ENCODE measurements at regions not wholly inside any gene's neighbourhood (a gene's known extent, or its start where the extent isn't known, plus 50 kb on each side); places are given as distances from the start of the nearest gene placed in this dataset.

DNA sequence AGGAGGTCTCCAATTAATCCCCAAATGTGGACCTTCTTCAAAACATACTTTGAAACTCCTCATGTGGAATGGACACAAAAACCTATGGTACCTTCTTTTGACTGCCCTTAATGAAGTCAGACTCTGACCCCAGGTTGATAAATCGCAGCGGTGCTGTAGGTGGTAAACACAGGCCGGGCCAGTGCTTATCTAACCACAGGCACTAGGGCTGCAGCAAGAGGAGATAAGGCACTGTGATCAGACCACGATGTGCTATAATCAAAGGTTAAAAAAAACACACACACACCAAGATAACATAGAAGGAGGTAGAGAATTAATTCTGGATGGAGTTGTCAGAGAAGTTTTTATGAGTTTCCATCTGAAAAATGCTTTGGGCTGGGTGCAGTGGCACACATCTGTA is 52.3 kb upstream of the SIPA1L2 start:
- TF ChIP-seq, protein P1, sequence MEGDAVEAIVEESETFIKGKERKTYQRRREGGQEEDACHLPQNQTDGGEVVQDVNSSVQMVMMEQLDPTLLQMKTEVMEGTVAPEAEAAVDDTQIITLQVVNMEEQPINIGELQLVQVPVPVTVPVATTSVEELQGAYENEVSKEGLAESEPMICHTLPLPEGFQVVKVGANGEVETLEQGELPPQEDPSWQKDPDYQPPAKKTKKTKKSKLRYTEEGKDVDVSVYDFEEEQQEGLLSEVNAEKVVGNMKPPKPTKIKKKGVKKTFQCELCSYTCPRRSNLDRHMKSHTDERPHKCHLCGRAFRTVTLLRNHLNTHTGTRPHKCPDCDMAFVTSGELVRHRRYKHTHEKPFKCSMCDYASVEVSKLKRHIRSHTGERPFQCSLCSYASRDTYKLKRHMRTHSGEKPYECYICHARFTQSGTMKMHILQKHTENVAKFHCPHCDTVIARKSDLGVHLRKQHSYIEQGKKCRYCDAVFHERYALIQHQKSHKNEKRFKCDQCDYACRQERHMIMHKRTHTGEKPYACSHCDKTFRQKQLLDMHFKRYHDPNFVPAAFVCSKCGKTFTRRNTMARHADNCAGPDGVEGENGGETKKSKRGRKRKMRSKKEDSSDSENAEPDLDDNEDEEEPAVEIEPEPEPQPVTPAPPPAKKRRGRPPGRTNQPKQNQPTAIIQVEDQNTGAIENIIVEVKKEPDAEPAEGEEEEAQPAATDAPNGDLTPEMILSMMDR (conservative IDR thresholded peaks at IDR 0.05) = no peak
- TF ChIP-seq ZFX (IDR thresholded peaks at IDR 0.05) = no peak
- H3K27ac ChIP-seq = no peak overlapping the region

DNA sequence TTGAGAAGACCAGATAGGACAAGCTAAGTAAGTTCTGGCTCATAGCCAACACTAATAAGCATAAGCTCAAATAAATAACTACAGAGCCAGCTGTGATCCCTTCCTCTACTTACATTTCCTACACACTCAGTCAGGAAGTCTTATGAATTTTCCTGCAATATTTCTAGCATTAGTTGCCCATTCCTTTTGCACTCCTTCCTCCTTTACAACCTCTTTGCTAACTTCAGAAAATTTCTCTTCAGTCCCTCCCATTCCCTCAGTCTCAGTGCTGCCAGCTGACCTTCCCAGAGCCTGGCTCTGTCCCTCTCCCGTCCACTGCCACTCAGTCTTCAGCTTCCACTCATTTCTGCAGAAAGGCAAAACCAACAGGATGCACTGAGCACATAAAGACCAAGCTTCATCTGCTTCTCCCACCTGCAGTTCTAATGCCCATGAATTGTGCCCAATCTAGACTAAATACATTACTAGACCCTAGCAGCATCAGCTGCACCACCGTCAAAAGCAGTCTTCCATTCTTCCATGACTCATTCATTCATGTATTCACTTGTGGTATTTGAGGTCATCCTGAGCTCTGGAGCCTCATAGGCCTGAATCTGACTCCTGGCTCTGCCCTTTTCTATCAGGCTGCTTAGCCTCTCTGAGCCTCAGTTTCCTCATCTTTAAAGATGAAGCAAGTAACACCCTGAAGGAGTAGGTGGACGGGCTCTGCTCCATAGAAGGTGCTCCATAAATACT is 54.6 kb upstream of the SIPA1L2 start:
- no peak for TF ChIP-seq ZFX (IDR thresholded peaks at IDR 0.05)
- TF ChIP-seq, protein P1 (conservative IDR thresholded peaks at IDR 0.05) = no peak
- no peak overlapping the region for H3K27ac ChIP-seq

DNA sequence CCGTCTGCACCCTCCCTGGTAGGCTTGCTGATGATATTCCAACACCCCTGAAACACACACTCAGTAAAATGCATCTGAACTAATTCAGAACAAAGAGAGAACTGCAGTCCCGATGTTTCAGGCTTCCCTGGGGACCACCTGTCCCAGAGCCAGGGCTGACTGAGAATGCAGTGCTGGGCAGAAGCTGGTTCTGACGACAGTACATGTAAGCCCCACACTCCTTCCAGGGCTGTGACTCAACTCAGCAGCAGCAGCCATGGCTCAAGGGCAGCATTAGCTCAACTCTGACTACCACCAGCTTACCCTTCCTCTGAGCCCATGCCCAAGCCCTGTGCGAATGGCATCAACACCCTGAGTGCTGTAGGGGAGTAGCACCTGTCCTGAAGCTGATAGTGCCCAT is 56.4 kb upstream of the SIPA1L2 start:
- no peak overlapping the region for H3K27ac ChIP-seq
- TF ChIP-seq, protein P1 (conservative IDR thresholded peaks at IDR 0.05) = no peak
- TF ChIP-seq ZFX (IDR thresholded peaks at IDR 0.05) = no peak

DNA sequence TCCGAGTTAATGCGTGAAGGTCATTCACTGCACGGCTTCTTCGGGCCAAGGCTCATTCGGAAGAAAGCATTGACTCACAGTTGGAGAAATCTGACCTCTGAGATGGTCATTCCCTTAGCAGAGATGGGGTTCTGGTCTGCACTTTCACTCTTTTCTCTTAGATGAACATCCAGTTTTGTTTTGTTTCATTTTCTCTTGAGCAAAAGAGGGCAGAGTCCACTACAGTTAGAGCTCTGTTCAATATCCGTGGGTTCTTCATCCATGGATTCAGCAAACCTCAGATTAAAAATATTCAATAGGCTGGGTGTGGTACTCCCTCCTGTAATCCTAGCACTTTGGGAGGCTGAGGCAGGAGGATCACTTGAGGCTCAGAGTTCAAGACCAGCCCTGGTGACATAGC is 57.4 kb upstream of the SIPA1L2 start:
- TF ChIP-seq, protein P1 (conservative IDR thresholded peaks at IDR 0.05) = no peak
- no peak for TF ChIP-seq ZFX (IDR thresholded peaks at IDR 0.05)
- no peak overlapping the region for H3K27ac ChIP-seq

DNA sequence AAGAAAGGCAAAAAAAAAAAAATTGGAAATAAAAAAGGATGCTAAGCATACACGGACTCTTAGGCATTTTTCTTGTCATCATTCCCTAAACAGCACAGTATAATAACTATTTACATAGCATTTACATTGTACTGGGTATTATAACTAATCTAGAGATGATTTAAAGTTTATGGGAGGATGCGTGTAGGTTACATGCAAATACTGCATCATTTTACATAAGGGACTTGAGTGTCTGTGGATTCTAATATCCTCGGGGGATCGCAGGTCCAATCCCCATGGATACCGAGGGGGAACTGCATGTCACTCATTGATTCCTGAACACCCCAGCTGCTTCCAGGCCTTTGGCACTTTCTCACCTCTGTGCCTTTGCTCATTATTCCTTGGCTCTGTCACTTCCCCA is 57.8 kb upstream of the SIPA1L2 start:
- TF ChIP-seq, protein P1 (conservative IDR thresholded peaks at IDR 0.05) = no peak
- TF ChIP-seq ZFX (IDR thresholded peaks at IDR 0.05) = no peak
- H3K27ac ChIP-seq = no peak overlapping the region

DNA sequence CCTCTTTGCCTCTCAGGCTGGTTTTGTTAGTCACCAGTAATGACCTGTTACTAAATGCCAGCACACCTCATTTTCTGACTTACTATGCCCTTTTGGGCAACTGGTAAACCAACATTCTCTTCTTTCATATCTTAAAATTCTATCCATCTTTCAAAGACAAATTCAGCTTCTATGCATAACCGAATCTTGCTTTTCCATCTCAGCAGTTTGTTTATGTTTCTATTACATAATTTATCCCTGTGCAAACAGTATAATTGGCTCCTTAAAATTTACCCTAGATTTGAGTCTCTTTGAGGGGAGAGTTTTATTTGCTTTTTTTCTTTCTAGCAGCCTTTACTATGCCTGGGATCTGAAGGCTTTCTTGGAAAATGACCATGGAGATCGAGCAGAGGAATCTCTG is 58.5 kb upstream of the SIPA1L2 start:
- TF ChIP-seq, protein P1 (conservative IDR thresholded peaks at IDR 0.05) = no peak
- no peak for TF ChIP-seq ZFX (IDR thresholded peaks at IDR 0.05)
- no peak overlapping the region for H3K27ac ChIP-seq

DNA sequence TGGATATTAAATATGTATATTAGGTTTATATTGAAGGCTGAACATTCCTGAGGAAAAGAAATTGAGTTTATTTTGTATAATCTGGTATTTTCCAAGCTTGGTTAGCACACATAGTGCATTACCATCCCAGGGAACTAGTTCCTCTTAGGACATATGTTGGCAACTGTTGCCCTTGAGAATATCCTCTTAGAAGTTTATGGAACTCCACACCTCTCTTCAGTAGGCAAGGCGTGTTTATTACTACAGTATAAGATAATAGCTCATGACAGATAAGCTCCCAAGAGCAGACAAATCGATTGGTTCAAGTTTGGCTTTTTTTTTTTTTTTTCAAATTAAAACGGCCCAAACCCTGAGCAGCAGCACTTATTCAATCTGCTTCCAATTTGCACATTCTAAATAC is 59.8 kb upstream of the SIPA1L2 start:
- H3K27ac ChIP-seq = no peak overlapping the region
- no peak for TF ChIP-seq ZFX (IDR thresholded peaks at IDR 0.05)
- TF ChIP-seq, protein P1 (conservative IDR thresholded peaks at IDR 0.05) = no peak

All from C4-2B (cell line).